GM12875 (cell line): ENCODE measurements at regions not wholly inside any gene's neighbourhood (a gene's known extent, or its start where the extent isn't known, plus 50 kb on each side); places are given as distances from the start of the nearest gene placed in this dataset.

Experiments used
- H3K4me3 ChIP-seq: one replicate; pipeline ENCODE4 v1.5.1; 2011; ENCODE audit warnings: low read depth, low read length, control low read depth
- CTCF ChIP-seq: IDR thresholded peaks from 2 replicates; pipeline ENCODE4 v1.5.1; 2011; ENCODE audit warnings: low read depth, mild to moderate bottlenecking, control low read depth, inconsistent platforms, low read length, moderate library complexity, borderline replicate concordance; ENCODE audit not compliant: insufficient read depth

DNA sequence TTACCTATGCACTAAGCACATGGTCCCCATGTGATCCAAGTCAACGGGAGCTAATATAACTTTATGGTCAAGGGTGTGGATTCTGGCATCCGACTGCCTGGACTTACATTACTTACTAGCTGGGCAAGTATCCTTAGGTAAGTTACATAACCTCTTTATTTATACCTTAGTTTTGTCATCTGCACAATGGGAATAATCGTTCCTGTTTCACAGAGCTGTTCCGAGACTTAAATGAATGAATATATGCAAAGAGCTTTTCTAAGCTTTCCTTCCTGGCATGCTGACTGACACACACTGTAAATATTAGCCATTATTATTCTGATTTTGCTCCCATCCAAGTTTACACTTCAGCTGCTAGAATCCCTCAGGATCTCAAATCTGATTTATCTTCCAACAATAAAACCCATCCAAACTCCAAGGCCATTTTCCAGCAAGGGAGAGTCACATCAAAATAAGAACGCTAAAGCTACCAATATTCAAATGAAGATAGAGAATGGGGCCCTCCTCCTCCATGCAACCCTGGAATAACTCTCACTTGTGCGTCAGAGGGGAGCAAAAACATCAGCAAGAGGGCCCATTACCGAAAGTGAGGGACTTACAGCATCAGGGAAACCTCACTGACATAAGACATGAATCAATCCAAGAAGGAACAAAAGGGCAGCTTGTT, 115.6 kb upstream of the KAZN start:
- no peak for TF ChIP-seq CTCF
- H3K4me3 ChIP-seq, result no peak overlapping the region

GRCh38 chr1:14485285-14485684, 113.2 kb upstream of the KAZN start:
- no peak for TF ChIP-seq CTCF
- H3K4me3 ChIP-seq, result no peak overlapping the region

DNA sequence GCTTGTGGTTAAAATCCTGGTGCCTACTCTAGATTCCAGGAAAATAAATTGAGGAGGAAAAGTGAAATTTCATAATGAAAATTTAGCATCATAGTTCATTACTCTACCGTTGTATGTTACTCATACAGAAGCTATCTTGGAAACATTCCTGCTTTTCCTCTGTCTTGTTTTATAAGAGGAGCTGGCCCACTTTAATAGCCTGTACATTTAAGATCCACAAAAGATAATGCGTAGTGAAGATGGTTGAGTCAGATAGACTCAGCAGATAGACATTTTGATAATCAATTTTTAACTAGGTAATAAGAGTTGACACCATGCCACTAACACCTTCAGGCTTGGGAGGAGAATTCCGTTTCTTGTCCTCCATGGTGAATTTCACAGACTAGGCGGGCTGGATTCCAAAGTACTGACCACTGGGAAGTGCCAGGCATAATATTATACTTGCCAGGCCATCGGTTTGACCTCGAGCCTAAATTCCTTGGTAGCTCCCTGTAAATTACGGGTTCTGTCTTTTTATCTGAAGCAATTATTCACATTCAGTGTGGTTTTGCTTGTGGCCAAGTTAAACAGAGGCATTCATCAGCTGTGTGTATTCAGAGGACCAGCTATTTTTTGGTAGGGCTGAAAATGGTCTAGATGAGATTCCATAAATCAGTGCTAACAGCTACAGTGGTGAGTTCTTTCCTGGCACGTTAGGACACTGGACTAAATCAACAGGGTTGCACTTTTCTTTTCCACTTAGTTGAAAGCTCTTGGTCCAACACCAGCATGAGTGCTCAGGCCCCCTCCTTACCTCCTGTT, 111.9 kb upstream of the KAZN start:
- H3K4me3 ChIP-seq, result no peak overlapping the region
- no peak for TF ChIP-seq CTCF

DNA sequence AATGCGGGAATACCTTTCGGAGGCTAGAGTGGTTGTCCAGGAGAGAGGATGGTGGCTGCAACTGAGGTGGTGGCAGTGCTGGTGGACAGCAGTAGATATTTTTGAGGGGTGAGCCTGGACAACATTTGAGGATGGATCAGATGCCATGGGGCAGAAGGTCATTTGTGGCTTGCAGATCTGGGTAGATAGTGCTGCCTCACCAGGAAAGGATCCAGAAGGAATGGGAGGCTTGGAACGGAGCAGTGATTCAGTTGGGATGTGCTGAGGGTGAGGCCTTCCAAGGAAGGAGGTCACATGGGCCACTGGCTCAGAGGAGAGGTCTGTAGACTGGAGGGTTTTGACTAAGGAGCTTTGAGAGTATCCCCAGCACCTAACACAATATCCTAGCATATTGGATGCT, 110.8 kb upstream of the KAZN start:
- no peak for TF ChIP-seq CTCF

GRCh38 chr1:14494911-14495310, 103.6 kb upstream of the KAZN start:
- H3K4me3 ChIP-seq, result no peak overlapping the region
- no peak for TF ChIP-seq CTCF

More for the DNA sequence above, 110.8 kb upstream of the KAZN start:
- H3K4me3 ChIP-seq, result no peak overlapping the region

DNA sequence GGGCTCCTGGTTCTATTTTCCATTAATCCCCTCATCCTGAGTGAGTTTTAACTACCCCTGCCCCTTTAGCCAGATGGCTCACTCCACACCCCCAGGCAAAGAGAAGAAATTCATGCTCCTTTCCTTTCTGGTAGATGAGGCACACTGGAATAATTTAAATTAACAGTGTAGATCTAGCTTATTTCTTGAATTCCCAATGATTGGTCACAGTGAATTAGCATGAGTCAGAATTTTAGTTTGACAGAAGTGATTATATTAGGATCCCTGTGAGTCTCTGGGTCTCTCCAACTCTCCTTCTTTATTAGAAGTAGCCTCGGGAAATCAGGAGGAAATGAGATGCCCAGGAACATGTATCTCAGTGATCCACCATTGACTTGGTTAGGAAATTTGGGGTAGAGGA, 103.1 kb upstream of the KAZN start:
- TF ChIP-seq CTCF, result no peak
- no peak overlapping the region for H3K4me3 ChIP-seq

- H3K4me3 ChIP-seq, result no peak overlapping the region
- TF ChIP-seq CTCF, result no peak
Observed at GRCh38 chr1:14495996-14496395, 102.5 kb upstream of the KAZN start.
